Right lobe of liver (tissue), 6 donors: ENCODE measurements at regions not wholly inside any gene's neighbourhood (a gene's known extent, or its start where the extent isn't known, plus 50 kb on each side); places are given as distances from the start of the nearest gene placed in this dataset.
A peak's percentile ranks its signal among the peaks of the same experiment; 100 is the strongest.

Experiments used
- ATAC-seq, 4 donors: fragments of 200-7000 bp; cut with Tn5 transposase; one replicate each; pipeline ENCODE4 v1.9.1; 2020; ENCODE audit warnings: mild to moderate bottlenecking in 4 of 4, moderate library complexity in 4 of 4
- DNase-seq, 3 donors: peaks; one replicate each; pipeline ENCODE4 v3.0.0-alpha.2; 2020
- H3K27ac ChIP-seq, 3 donors: fragments of 200-600 bp; one replicate each; pipeline ENCODE4 v1.8.0; 2022
- H3K27me3 ChIP-seq, 2 donors: fragments of 200-600 bp; one replicate each; pipeline ENCODE4 v1.8.0; 2022
- H3K36me3 ChIP-seq, 4 donors: fragments of 200-600 bp; sonication (generic) in 1 of 4; one replicate each; pipeline versions ENCODE4 v1.5.1 to v1.8.0; 2017 to 2022; ENCODE audit warnings: control low read depth in 1 of 4
- H3K4me1 ChIP-seq, 4 donors: fragments of 200-600 bp; sonication (generic) in 1 of 4; one replicate each; pipeline versions ENCODE4 v1.5.1 to v1.8.0; 2017 to 2022; ENCODE audit warnings: control low read depth in 1 of 4
- H3K4me3 ChIP-seq, 3 donors: fragments of 200-600 bp; one replicate each; pipeline ENCODE4 v1.8.0; 2022
- H3K9me3 ChIP-seq, 4 donors: fragments of 200-600 bp; sonication (generic) in 1 of 4; one replicate each; pipeline versions ENCODE4 v1.5.1 to v1.8.0; 2017 to 2022; ENCODE audit warnings: control low read depth in 1 of 4
- CTCF ChIP-seq, 4 donors: fragments of 200-600 bp in 3 of 4; fragments of 450-650 bp in 1 of 4; IDR thresholded peaks; one replicate each; pipeline versions ENCODE4 v1.5.1 to v1.8.0; 2016 to 2022; ENCODE audit warnings: antibody characterized with exemption in 4 of 4, mild to moderate bottlenecking in 2 of 4
- POLR2A ChIP-seq: fragments of 450-650 bp; IDR thresholded peaks from one replicate; pipeline ENCODE4 v1.6.1; 2017; ENCODE audit warnings: antibody characterized with exemption, mild to moderate bottlenecking
- WGBS: methylation state at CpG from one replicate; pipeline ENCODE4 v1.1.6; 2018; ENCODE audit warnings: low coverage, low lambda C conversion rate; ENCODE audit not compliant: insufficient coverage; ENCODE audit errors: missing lambda C conversion rate; 5-methylcytosine and 5-hydroxymethylcytosine counted together
- intact Hi-C, 2 donors: fragments of 100-400 bp; cut with DNase I; formaldehyde crosslinking; loops; one replicate each; pipeline versions ENCODE4 v1.11.2 to v1.14.1; 2022
- donor health status: DM: no; HTN: yes; CAD: no.
- donor health status: DM: no; HTN: no; CAD: no.
- donor health status: DM: no; HTN: no; CAD: no.
- donor health status: DM: no; HTN: yes; CAD: no.
- donor health status: DM: no; HTN: yes; CAD: no.

GRCh38 chr4:145406970-145407369 is 74.7 kb upstream of the SMAD1 start:
- ATAC-seq (peak; percentile 34 to 86 (median 59)), DNase-seq (no peak)
- Histone ChIP-seq H3K4me1 (peaks cover 0 to 8% (median 0%) of the 10 kb centered on the region in 4 donors), H3K27me3 (no peaks in the 10 kb centered on the region), H3K36me3 (no peaks in the 10 kb centered on the region), H3K9me3 (no peaks in the 10 kb centered on the region), H3K27ac (no peak overlapping the region), H3K4me3 (no peak overlapping the region)
- TF ChIP-seq CTCF (IDR thresholded peaks at IDR 0.05), result no peak
- TF ChIP-seq POLR2A, result no peak
- intact Hi-C loops, result no loop called here

GRCh38 chr4:145404761-145405160 is 76.9 kb upstream of the SMAD1 start:
- Histone ChIP-seq H3K27ac (no peak overlapping the region), H3K9me3 (no peaks in the 10 kb centered on the region), H3K4me3 (no peak overlapping the region), H3K27me3 (no peaks in the 10 kb centered on the region), H3K36me3 (no peaks in the 10 kb centered on the region), H3K4me1 (peaks cover 0 to 8% (median 0%) of the 10 kb centered on the region in 4 donors)
- DNase-seq (no peak), ATAC-seq (no peak)
- TF ChIP-seq CTCF (IDR thresholded peaks at IDR 0.05) (no peak), POLR2A (no peak)
- intact Hi-C loops, result no loop called here
- WGBS, result 79% methylated on average over 3 of the region's 3 CpGs

GRCh38 chr4:145396581-145396980 is 85.1 kb upstream of the SMAD1 start:
- no peaks in the 10 kb centered on the region for H3K27me3 ChIP-seq
- WGBS, result 60% methylated on average over 1 of the region's 1 CpG
- no peaks in the 10 kb centered on the region for H3K4me1 ChIP-seq
- DNase-seq (no peak), ATAC-seq (no peak)
- TF ChIP-seq POLR2A (no peak), CTCF (IDR thresholded peaks at IDR 0.05) (no peak)
- intact Hi-C loops, result no loop called here
- no peak overlapping the region for H3K4me3 ChIP-seq
- no peak overlapping the region for H3K27ac ChIP-seq
- H3K36me3 ChIP-seq, result no peaks in the 10 kb centered on the region
- no peaks in the 10 kb centered on the region for H3K9me3 ChIP-seq

- 81% methylated on average over 3 of the region's 3 CpGs for whole genome bisulfite sequencing
- Histone ChIP-seq H3K36me3 (no peaks in the 10 kb centered on the region), H3K4me3 (no peak overlapping the region), H3K9me3 (no peaks in the 10 kb centered on the region), H3K27ac (no peak overlapping the region), H3K27me3 (no peaks in the 10 kb centered on the region), H3K4me1 (no peaks in the 10 kb centered on the region)
- no peak for DNase-seq
- intact Hi-C loops, result no loop called here
- TF ChIP-seq POLR2A (no peak), CTCF (IDR thresholded peaks at IDR 0.05) (no peak)
- ATAC-seq, result no peak
Observed at GRCh38 chr4:145390571-145390970, 91.1 kb upstream of the SMAD1 start.

GRCh38 chr4:145389550-145389949 is 92.1 kb upstream of the SMAD1 start:
- TF ChIP-seq CTCF (IDR thresholded peaks at IDR 0.05) (no peak), POLR2A (no peak)
- intact Hi-C loops, result no loop called here
- Histone ChIP-seq H3K4me3 (no peak overlapping the region), H3K27ac (no peak overlapping the region), H3K36me3 (no peaks in the 10 kb centered on the region), H3K27me3 (no peaks in the 10 kb centered on the region), H3K9me3 (no peaks in the 10 kb centered on the region), H3K4me1 (no peaks in the 10 kb centered on the region)
- DNase-seq (no peak), ATAC-seq (no peak)
- WGBS, result 79% methylated on average over 4 of the region's 4 CpGs
